Astrocyte (in vitro differentiated cells and primary cell): ENCODE measurements at regions not wholly inside any gene's neighbourhood (a gene's known extent, or its start where the extent isn't known, plus 50 kb on each side); places are given as distances from the start of the nearest gene placed in this dataset.

ENCODE experiments used
- EZH2 ChIP-seq: IDR thresholded peaks from 2 replicates; pipeline ENCODE4 v1.6.1; 2012; ENCODE audit warnings: mild to moderate bottlenecking, low read length, inconsistent platforms; ENCODE audit not compliant: insufficient read depth
- TF ChIP-seq, protein P1 (sequence below): IDR thresholded peaks from 2 replicates; pipeline ENCODE4 v1.5.1; 2011; ENCODE audit warnings: low read depth, mild to moderate bottlenecking, inconsistent platforms, low read length, moderate library complexity; ENCODE audit not compliant: insufficient read depth

- TF ChIP-seq, protein P1, sequence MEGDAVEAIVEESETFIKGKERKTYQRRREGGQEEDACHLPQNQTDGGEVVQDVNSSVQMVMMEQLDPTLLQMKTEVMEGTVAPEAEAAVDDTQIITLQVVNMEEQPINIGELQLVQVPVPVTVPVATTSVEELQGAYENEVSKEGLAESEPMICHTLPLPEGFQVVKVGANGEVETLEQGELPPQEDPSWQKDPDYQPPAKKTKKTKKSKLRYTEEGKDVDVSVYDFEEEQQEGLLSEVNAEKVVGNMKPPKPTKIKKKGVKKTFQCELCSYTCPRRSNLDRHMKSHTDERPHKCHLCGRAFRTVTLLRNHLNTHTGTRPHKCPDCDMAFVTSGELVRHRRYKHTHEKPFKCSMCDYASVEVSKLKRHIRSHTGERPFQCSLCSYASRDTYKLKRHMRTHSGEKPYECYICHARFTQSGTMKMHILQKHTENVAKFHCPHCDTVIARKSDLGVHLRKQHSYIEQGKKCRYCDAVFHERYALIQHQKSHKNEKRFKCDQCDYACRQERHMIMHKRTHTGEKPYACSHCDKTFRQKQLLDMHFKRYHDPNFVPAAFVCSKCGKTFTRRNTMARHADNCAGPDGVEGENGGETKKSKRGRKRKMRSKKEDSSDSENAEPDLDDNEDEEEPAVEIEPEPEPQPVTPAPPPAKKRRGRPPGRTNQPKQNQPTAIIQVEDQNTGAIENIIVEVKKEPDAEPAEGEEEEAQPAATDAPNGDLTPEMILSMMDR, result no peak
- no peak for TF ChIP-seq EZH2
Measured at GRCh38 chr14:22505309-22505696, 83.7 kb downstream of the DAD1 start.
